ENCODE measurements at regions not wholly inside any gene's neighbourhood (a gene's known extent, or its start where the extent isn't known, plus 50 kb on each side); places are given as distances from the start of the nearest gene placed in this dataset.

GRCh38 chr12:61356485-61356884, 903.7 kb upstream of the USP15 start:
- no peak for DNase-seq (ENCODE audit: low read depth)
- POLR2A ChIA-PET: no interaction called here
- H3K4me3 ChIP-seq (ENCODE audit: low read depth, low read length): no peak overlapping the region
- CTCF ChIA-PET: interaction anchor here (0.6 kb wide), 1 partner anchor 437 kb away, joined by 3 read pairs; no protein-coding TSS in a partner anchor
- no peaks in the 10 kb centered on the region for H3K27me3 ChIP-seq (ENCODE audit: control insufficient read depth, insufficient read depth, low read length)
- TF ChIP-seq CTCF (IDR thresholded peaks at IDR 0.05; ENCODE audit: insufficient read depth, low read depth, low read length): no peak
- no peaks in the 10 kb centered on the region for H3K36me3 ChIP-seq (ENCODE audit: control insufficient read depth, insufficient read depth, low read length)

- no peak for DNase-seq (ENCODE audit: low read depth)
- H3K36me3 ChIP-seq (ENCODE audit: control insufficient read depth, insufficient read depth, low read length): no peaks in the 10 kb centered on the region
- CTCF ChIA-PET: no interaction called here
- no peaks in the 10 kb centered on the region for H3K27me3 ChIP-seq (ENCODE audit: control insufficient read depth, insufficient read depth, low read length)
- POLR2A ChIA-PET: no interaction called here
- no peak overlapping the region for H3K4me3 ChIP-seq (ENCODE audit: low read depth, low read length)
- TF ChIP-seq CTCF (IDR thresholded peaks at IDR 0.05; ENCODE audit: insufficient read depth, low read depth, low read length): no peak
These were observed 902.7 kb upstream of the USP15 start for GRCh38 chr12:61357496-61357895.

- TF ChIP-seq CTCF (IDR thresholded peaks at IDR 0.05; ENCODE audit: insufficient read depth, low read depth, low read length): no peak
- H3K27me3 ChIP-seq (ENCODE audit: control insufficient read depth, insufficient read depth, low read length): no peaks in the 10 kb centered on the region
- POLR2A ChIA-PET: no interaction called here
- H3K4me3 ChIP-seq (ENCODE audit: low read depth, low read length): no peak overlapping the region
- no peak for DNase-seq (ENCODE audit: low read depth)
- no peaks in the 10 kb centered on the region for H3K36me3 ChIP-seq (ENCODE audit: control insufficient read depth, insufficient read depth, low read length)
- CTCF ChIA-PET: no interaction called here
These were observed 898.2 kb upstream of the USP15 start for GRCh38 chr12:61362037-61362436.

GRCh38 chr12:61365001-61365400, 895.2 kb upstream of the USP15 start:
- no peak for DNase-seq (ENCODE audit: low read depth)
- POLR2A ChIA-PET: no interaction called here
- Histone ChIP-seq H3K27me3 (ENCODE audit: control insufficient read depth, insufficient read depth, low read length) (no peaks in the 10 kb centered on the region), H3K36me3 (ENCODE audit: control insufficient read depth, insufficient read depth, low read length) (no peaks in the 10 kb centered on the region), H3K4me3 (ENCODE audit: low read depth, low read length) (no peak overlapping the region)
- CTCF ChIA-PET: no interaction called here
- no peak for TF ChIP-seq CTCF (IDR thresholded peaks at IDR 0.05; ENCODE audit: insufficient read depth, low read depth, low read length)

GRCh38 chr12:61367281-61367785, 892.9 kb upstream of the USP15 start:
- POLR2A ChIA-PET: no interaction called here
- no peak for TF ChIP-seq CTCF (IDR thresholded peaks at IDR 0.05; ENCODE audit: insufficient read depth, low read depth, low read length)
- no peak for DNase-seq (ENCODE audit: low read depth)
- Histone ChIP-seq H3K27me3 (ENCODE audit: control insufficient read depth, insufficient read depth, low read length) (no peaks in the 10 kb centered on the region), H3K4me3 (ENCODE audit: low read depth, low read length) (no peak overlapping the region), H3K36me3 (ENCODE audit: control insufficient read depth, insufficient read depth, low read length) (no peaks in the 10 kb centered on the region)
- CTCF ChIA-PET: no interaction called here

All from BJ (cell line).